ENCODE measurements at regions not wholly inside any gene's neighbourhood (a gene's known extent, or its start where the extent isn't known, plus 50 kb on each side); places are given as distances from the start of the nearest gene placed in this dataset.
"Not testable (repeated sequence)": the region's sequence is repeated elsewhere in the genome, so short reads cannot be mapped to it uniquely, and the experiment has no call there.

- no peak for DNase-seq (ENCODE audit: low read depth in 3 of 3, low spot score in 2 of 3)
These were observed 349.2 kb upstream of the PRKCQ start for GRCh38 chr10:6929148-6929830.

- no peak for DNase-seq (ENCODE audit: low read depth in 3 of 3, low spot score in 2 of 3)
These were observed 348.5 kb upstream of the PRKCQ start for GRCh38 chr10:6928586-6928985.

GRCh38 chr10:6926971-6927370, 346.9 kb upstream of the PRKCQ start:
- no peak for DNase-seq (ENCODE audit: low read depth in 3 of 3, low spot score in 2 of 3)

GRCh38 chr10:6925146-6925545, 345.1 kb upstream of the PRKCQ start:
- DNase-seq (ENCODE audit: low read depth in 3 of 3, low spot score in 2 of 3), result no peak

GRCh38 chr10:6924166-6924565, 344.1 kb upstream of the PRKCQ start:
- DNase-seq (ENCODE audit: low read depth in 3 of 3, low spot score in 2 of 3), result no peak

GRCh38 chr10:6921026-6921425, 340.9 kb upstream of the PRKCQ start:
- DNase-seq (ENCODE audit: low read depth in 3 of 3, low spot score in 2 of 3), result not testable (repeated sequence)

GRCh38 chr10:6920072-6921019, 340.3 kb upstream of the PRKCQ start:
- DNase-seq (ENCODE audit: low read depth in 3 of 3, low spot score in 2 of 3), result peak in 2 of 3 donors; percentile 29 to 43

GRCh38 chr10:6919077-6919476, 339.0 kb upstream of the PRKCQ start:
- no peak for DNase-seq (ENCODE audit: low read depth in 3 of 3, low spot score in 2 of 3)

- no peak for DNase-seq (ENCODE audit: low read depth in 3 of 3, low spot score in 2 of 3)
These were observed 338.2 kb upstream of the PRKCQ start for GRCh38 chr10:6918305-6918704.

GRCh38 chr10:6917125-6917524, 337.0 kb upstream of the PRKCQ start:
- DNase-seq (ENCODE audit: low read depth in 3 of 3, low spot score in 2 of 3), result no peak

GRCh38 chr10:6916601-6917000, 336.5 kb upstream of the PRKCQ start:
- DNase-seq (ENCODE audit: low read depth in 3 of 3, low spot score in 2 of 3), result no peak

GRCh38 chr10:6915307-6915706, 335.2 kb upstream of the PRKCQ start:
- DNase-seq (ENCODE audit: low read depth in 3 of 3, low spot score in 2 of 3), result no peak

- DNase-seq (ENCODE audit: low read depth in 3 of 3, low spot score in 2 of 3), result no peak
These were observed 332.9 kb upstream of the PRKCQ start for GRCh38 chr10:6912929-6913328.

- DNase-seq (ENCODE audit: low read depth in 3 of 3, low spot score in 2 of 3), result no peak
These were observed 332.3 kb upstream of the PRKCQ start for GRCh38 chr10:6912424-6912823.

GRCh38 chr10:6912021-6912420, 331.9 kb upstream of the PRKCQ start:
- DNase-seq (ENCODE audit: low read depth in 3 of 3, low spot score in 2 of 3), result no peak

- no peak for DNase-seq (ENCODE audit: low read depth in 3 of 3, low spot score in 2 of 3)
These were observed 330.0 kb upstream of the PRKCQ start for GRCh38 chr10:6909905-6910560.

GRCh38 chr10:6907877-6908530, 327.9 kb upstream of the PRKCQ start:
- no peak for DNase-seq (ENCODE audit: low read depth in 3 of 3, low spot score in 2 of 3)

GRCh38 chr10:6894405-6894804, 314.3 kb upstream of the PRKCQ start:
- no peak for DNase-seq (ENCODE audit: low read depth in 3 of 3, low spot score in 2 of 3)

GRCh38 chr10:6892864-6893263, 312.8 kb upstream of the PRKCQ start:
- DNase-seq (ENCODE audit: low read depth in 3 of 3, low spot score in 2 of 3), result no peak

GRCh38 chr10:6891924-6892323, 311.8 kb upstream of the PRKCQ start:
- DNase-seq (ENCODE audit: low read depth in 3 of 3, low spot score in 2 of 3), result no peak

- DNase-seq (ENCODE audit: low read depth in 3 of 3, low spot score in 2 of 3), result no peak
These were observed 309.6 kb upstream of the PRKCQ start for GRCh38 chr10:6889718-6890117.

All from right renal cortex interstitium (tissue), 3 donors.